Liver (tissue), 3 donors: ENCODE measurements at regions not wholly inside any gene's neighbourhood (a gene's known extent, or its start where the extent isn't known, plus 50 kb on each side); places are given as distances from the start of the nearest gene placed in this dataset.

Experiments used
- EGR1 ChIP-seq, 2 donors: IDR thresholded peaks; 2 replicates each; pipeline ENCODE4 v1.6.1; 2016 to 2018; ENCODE audit warnings: antibody characterized with exemption in 2 of 2, low read depth in 2 of 2
- GABPA ChIP-seq, 2 donors: IDR thresholded peaks in 1 of 2; conservative IDR thresholded peaks in 1 of 2; 2 replicates each; pipeline ENCODE4 v1.6.1; 2016; ENCODE audit warnings: antibody characterized with exemption in 2 of 2, mild to moderate bottlenecking in 1 of 2, moderate library complexity in 1 of 2
- HNF4G ChIP-seq: IDR thresholded peaks from 2 replicates; pipeline ENCODE4 v1.6.1; 2016; ENCODE audit warnings: antibody characterized with exemption
- JUND ChIP-seq, 2 donors: IDR thresholded peaks; 2 replicates each; pipeline ENCODE4 v1.6.1; 2016; ENCODE audit warnings: antibody characterized with exemption in 2 of 2
- MAX ChIP-seq: IDR thresholded peaks from 2 replicates; pipeline ENCODE4 v1.6.1; 2016; ENCODE audit warnings: antibody characterized with exemption
- RAD21 ChIP-seq, 2 donors: IDR thresholded peaks; 2 replicates each; pipeline ENCODE4 v1.6.1; 2016; ENCODE audit warnings: antibody characterized with exemption in 2 of 2, mild to moderate bottlenecking in 2 of 2
- RXRA ChIP-seq, 2 donors: IDR thresholded peaks; 2 replicates each; pipeline ENCODE4 v1.6.1; 2017 to 2018; ENCODE audit warnings: antibody characterized with exemption in 2 of 2, mild to moderate bottlenecking in 1 of 2
- SP1 ChIP-seq: IDR thresholded peaks from 2 replicates; pipeline ENCODE4 v1.6.1; 2018; ENCODE audit warnings: antibody characterized with exemption, mild to moderate bottlenecking
- TAF1 ChIP-seq: conservative IDR thresholded peaks from 2 replicates; pipeline ENCODE4 v1.6.1; 2016; ENCODE audit warnings: antibody characterized with exemption, mild to moderate bottlenecking
- YY1 ChIP-seq: IDR thresholded peaks from 2 replicates; pipeline ENCODE4 v1.6.1; 2016; ENCODE audit warnings: antibody characterized with exemption, mild to moderate bottlenecking
- ZBTB33 ChIP-seq: IDR thresholded peaks from 2 replicates; pipeline ENCODE4 v1.6.1; 2016; ENCODE audit warnings: antibody characterized with exemption
- TF ChIP-seq, protein P1 (sequence below): fragments of 150-350 bp; IDR thresholded peaks from 2 replicates; pipeline ENCODE4 v1.5.1; 2017; ENCODE audit warnings: improper control_type of control experiment, low read depth, low read length; ENCODE audit not compliant: missing input control
- TF ChIP-seq, protein P2 (sequence below): IDR thresholded peaks from 2 replicates; pipeline ENCODE4 v1.6.1; 2016; ENCODE audit warnings: antibody characterized with exemption, mild to moderate bottlenecking
- donor health status: healthy.
- donor health status: healthy.

DNA sequence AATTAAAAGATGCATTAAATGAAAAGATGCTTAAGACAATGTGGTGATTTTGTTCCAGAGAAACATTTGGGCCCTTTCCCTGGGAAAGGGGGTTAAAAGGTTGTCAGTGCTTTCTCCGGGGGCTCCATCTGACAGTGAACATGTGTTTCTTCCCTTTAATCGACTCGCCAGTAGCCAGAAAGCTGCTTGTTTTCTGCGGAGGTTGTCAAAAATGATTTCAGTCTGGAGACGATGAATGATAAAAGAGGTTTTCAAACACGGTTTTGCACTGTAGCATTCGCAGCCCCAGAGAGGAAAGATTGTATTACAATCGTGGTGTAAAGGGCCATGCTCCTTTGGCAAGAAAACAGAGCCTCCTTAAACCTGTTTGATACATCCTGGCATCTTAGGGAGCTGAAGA, 111.5 kb upstream of the MEIS1 start:
- TF ChIP-seq, protein P1, sequence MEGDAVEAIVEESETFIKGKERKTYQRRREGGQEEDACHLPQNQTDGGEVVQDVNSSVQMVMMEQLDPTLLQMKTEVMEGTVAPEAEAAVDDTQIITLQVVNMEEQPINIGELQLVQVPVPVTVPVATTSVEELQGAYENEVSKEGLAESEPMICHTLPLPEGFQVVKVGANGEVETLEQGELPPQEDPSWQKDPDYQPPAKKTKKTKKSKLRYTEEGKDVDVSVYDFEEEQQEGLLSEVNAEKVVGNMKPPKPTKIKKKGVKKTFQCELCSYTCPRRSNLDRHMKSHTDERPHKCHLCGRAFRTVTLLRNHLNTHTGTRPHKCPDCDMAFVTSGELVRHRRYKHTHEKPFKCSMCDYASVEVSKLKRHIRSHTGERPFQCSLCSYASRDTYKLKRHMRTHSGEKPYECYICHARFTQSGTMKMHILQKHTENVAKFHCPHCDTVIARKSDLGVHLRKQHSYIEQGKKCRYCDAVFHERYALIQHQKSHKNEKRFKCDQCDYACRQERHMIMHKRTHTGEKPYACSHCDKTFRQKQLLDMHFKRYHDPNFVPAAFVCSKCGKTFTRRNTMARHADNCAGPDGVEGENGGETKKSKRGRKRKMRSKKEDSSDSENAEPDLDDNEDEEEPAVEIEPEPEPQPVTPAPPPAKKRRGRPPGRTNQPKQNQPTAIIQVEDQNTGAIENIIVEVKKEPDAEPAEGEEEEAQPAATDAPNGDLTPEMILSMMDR, result no peak
- TF ChIP-seq ZBTB33 (no peak), JUND (IDR thresholded peaks at IDR 0.05) (no peak), TAF1 (no peak), SP1 (no peak), YY1 (no peak), GABPA (IDR thresholded peaks at IDR 0.05 in 1 of 2, conservative IDR thresholded peaks at IDR 0.05 in 1 of 2) (no peak), RXRA (IDR thresholded peaks at IDR 0.05) (no peak), MAX (no peak), EGR1 (IDR thresholded peaks at IDR 0.05; ENCODE audit: low read depth in 2 of 2) (no peak), RAD21 (IDR thresholded peaks at IDR 0.05) (no peak), HNF4G (no peak)
- TF ChIP-seq, protein P2, sequence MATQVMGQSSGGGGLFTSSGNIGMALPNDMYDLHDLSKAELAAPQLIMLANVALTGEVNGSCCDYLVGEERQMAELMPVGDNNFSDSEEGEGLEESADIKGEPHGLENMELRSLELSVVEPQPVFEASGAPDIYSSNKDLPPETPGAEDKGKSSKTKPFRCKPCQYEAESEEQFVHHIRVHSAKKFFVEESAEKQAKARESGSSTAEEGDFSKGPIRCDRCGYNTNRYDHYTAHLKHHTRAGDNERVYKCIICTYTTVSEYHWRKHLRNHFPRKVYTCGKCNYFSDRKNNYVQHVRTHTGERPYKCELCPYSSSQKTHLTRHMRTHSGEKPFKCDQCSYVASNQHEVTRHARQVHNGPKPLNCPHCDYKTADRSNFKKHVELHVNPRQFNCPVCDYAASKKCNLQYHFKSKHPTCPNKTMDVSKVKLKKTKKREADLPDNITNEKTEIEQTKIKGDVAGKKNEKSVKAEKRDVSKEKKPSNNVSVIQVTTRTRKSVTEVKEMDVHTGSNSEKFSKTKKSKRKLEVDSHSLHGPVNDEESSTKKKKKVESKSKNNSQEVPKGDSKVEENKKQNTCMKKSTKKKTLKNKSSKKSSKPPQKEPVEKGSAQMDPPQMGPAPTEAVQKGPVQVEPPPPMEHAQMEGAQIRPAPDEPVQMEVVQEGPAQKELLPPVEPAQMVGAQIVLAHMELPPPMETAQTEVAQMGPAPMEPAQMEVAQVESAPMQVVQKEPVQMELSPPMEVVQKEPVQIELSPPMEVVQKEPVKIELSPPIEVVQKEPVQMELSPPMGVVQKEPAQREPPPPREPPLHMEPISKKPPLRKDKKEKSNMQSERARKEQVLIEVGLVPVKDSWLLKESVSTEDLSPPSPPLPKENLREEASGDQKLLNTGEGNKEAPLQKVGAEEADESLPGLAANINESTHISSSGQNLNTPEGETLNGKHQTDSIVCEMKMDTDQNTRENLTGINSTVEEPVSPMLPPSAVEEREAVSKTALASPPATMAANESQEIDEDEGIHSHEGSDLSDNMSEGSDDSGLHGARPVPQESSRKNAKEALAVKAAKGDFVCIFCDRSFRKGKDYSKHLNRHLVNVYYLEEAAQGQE, result no peak
